HG02642 (cell line): ENCODE measurements at regions not wholly inside any gene's neighbourhood (a gene's known extent, or its start where the extent isn't known, plus 50 kb on each side); places are given as distances from the start of the nearest gene placed in this dataset.

Experiments used
- ATAC-seq: cut with Tn5 transposase; IDR thresholded peaks from one replicate; pipeline ENCODE4 v1.9.1; 2021; ENCODE audit warnings: mild to moderate bottlenecking; ENCODE audit not compliant: unreplicated experiment, poor library complexity

GRCh38 chr1:56174176-56174885 lies 405.0 kb downstream of the PLPP3 start:
- ATAC-seq = no peak

- ATAC-seq = no peak
Measured at GRCh38 chr1:56173736-56174135, 405.6 kb downstream of the PLPP3 start.

GRCh38 chr1:56171670-56172069 lies 407.7 kb downstream of the PLPP3 start:
- ATAC-seq = no peak

- no peak for ATAC-seq
Measured at GRCh38 chr1:56170784-56171320, 408.5 kb downstream of the PLPP3 start.

GRCh38 chr1:56169856-56170255 lies 409.5 kb downstream of the PLPP3 start:
- no peak for ATAC-seq

GRCh38 chr1:56168176-56168575 lies 411.2 kb downstream of the PLPP3 start:
- ATAC-seq = no peak

- ATAC-seq = no peak
Measured at GRCh38 chr1:56167596-56167995, 411.8 kb downstream of the PLPP3 start.

GRCh38 chr1:56160773-56161315 lies 418.5 kb downstream of the PLPP3 start:
- ATAC-seq = no peak

- ATAC-seq = no peak
Measured at GRCh38 chr1:56156971-56157876, 422.1 kb downstream of the PLPP3 start.

- ATAC-seq = no peak
Measured at GRCh38 chr1:56153276-56153675, 426.1 kb downstream of the PLPP3 start.

- ATAC-seq = no peak
Measured at GRCh38 chr1:56152635-56153034, 426.7 kb downstream of the PLPP3 start.

GRCh38 chr1:56151402-56151801 lies 428.0 kb downstream of the PLPP3 start:
- ATAC-seq = no peak

- no peak for ATAC-seq
Measured at GRCh38 chr1:56150441-56151215, 428.7 kb downstream of the PLPP3 start.

GRCh38 chr1:56149761-56150160 lies 429.6 kb downstream of the PLPP3 start:
- no peak for ATAC-seq

GRCh38 chr1:56148326-56149193 lies 430.8 kb downstream of the PLPP3 start:
- no peak for ATAC-seq

GRCh38 chr1:56147459-56147858 lies 431.9 kb downstream of the PLPP3 start:
- ATAC-seq = no peak

- no peak for ATAC-seq
Measured at GRCh38 chr1:56147034-56147433, 432.3 kb downstream of the PLPP3 start.

- no peak for ATAC-seq
Measured at GRCh38 chr1:56146449-56146848, 432.9 kb downstream of the PLPP3 start.

GRCh38 chr1:56145581-56145980 lies 433.8 kb downstream of the PLPP3 start:
- no peak for ATAC-seq
